ENCODE measurements at regions not wholly inside any gene's neighbourhood (a gene's known extent, or its start where the extent isn't known, plus 50 kb on each side); places are given as distances from the start of the nearest gene placed in this dataset.

DNA sequence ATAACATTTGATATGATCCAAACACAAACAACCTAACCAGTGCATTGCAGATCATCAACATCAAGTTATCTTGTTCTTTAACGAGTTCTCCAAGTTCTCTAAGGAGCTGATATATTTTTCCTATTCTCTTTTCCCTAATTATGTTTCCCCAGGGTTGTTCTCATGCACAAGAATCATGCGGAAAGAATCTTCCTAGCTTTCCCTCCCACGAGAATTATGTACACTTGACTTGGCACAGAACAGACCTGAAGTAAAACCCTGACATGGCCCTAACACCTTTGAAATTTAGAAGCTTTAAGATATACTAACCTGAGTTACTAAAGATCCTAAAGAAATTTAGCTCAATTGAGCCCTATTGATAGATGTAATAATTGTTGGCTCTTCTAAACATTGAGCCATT is 110.7 kb upstream of the FST start:
- DNase-seq (ENCODE audit: low spot score) = no peak
- POLR2A ChIA-PET (ENCODE audit: low non-redundant PET) = no interaction called here

GRCh38 chr5:53373451-53374158 is 106.8 kb upstream of the FST start:
- no peak for TF ChIP-seq CTCF (conservative IDR thresholded peaks at IDR 0.05; ENCODE audit: low read depth)
- H3K27ac ChIP-seq = no peak overlapping the region
- ChIA-PET CTCF (no interaction called here), POLR2A (ENCODE audit: low non-redundant PET) (no interaction called here)
- DNase-seq (ENCODE audit: low spot score) = no peak

More for the DNA sequence above, 110.7 kb upstream of the FST start:
- no peak for TF ChIP-seq CTCF (conservative IDR thresholded peaks at IDR 0.05; ENCODE audit: low read depth)
- no peak overlapping the region for H3K27ac ChIP-seq
- CTCF ChIA-PET = interaction anchor here (0.6 kb wide), 1 partner anchor 170 kb away, joined by 5 read pairs; no protein-coding TSS in a partner anchor

- no peak overlapping the region for H3K27ac ChIP-seq
- POLR2A ChIA-PET (ENCODE audit: low non-redundant PET) = no interaction called here
- CTCF ChIA-PET = no interaction called here
- TF ChIP-seq CTCF (conservative IDR thresholded peaks at IDR 0.05; ENCODE audit: low read depth) = no peak
- DNase-seq (ENCODE audit: low spot score) = no peak
Observed at GRCh38 chr5:53376853-53377252, 103.6 kb upstream of the FST start.

DNA sequence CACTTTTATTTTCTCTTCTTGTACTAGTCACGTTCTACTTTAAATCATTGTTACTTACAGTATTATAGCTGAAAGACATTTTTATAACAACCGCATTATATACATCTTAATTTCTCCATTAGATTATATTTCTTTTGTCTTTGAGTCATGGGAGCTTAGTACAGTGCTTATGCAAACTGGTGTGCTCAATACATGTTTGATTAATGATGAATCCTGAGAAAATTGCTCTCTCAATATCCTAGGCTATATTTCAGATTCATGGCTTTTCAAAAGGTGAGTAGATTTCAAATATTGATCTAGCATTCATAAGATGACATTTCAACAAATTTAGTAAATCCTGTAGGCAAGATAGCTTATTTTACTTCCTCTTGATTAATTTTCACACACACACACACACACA is 102.2 kb upstream of the FST start:
- no peak for TF ChIP-seq CTCF (conservative IDR thresholded peaks at IDR 0.05; ENCODE audit: low read depth)
- DNase-seq (ENCODE audit: low spot score) = no peak
- ChIA-PET CTCF (interaction anchor here (0.6 kb wide), 1 partner anchor 88 kb away, joined by 4 read pairs; no protein-coding TSS in a partner anchor), POLR2A (ENCODE audit: low non-redundant PET) (no interaction called here)
- no peak overlapping the region for H3K27ac ChIP-seq

DNA sequence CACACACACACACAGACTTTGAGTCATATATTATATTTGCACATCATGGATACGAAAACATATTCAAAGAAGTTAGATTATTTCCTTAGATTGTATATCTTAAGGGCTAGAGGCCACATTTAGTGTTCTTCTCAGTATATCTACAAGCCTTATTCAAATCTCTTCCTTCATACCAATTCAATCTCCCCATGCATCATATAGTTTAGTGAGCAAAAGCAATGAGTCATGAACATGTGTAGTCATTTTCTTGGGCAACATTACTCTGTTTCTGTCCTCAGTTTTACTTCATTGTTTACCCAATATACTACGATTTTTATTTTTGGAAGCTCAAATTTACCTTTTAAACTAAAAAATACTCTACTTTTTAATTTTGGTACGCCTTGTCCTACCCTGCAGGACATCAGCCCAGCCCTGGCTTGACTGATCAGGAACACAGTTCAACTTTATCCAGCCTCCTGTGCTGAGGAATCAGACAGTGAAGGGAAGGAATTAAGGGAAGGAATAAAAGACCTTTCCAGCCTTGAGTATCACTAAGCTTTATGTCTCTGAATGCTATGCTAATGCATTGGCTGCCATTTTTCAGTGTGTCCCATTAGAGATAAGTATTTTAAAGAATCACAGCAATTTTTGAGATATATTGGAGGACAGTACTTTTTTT is 101.7 kb upstream of the FST start:
- no peak overlapping the region for H3K27ac ChIP-seq
- ChIA-PET POLR2A (ENCODE audit: low non-redundant PET) (no interaction called here), CTCF (no interaction called here)
- DNase-seq (ENCODE audit: low spot score) = peak; percentile 73
- no peak for TF ChIP-seq CTCF (conservative IDR thresholded peaks at IDR 0.05; ENCODE audit: low read depth)

DNA sequence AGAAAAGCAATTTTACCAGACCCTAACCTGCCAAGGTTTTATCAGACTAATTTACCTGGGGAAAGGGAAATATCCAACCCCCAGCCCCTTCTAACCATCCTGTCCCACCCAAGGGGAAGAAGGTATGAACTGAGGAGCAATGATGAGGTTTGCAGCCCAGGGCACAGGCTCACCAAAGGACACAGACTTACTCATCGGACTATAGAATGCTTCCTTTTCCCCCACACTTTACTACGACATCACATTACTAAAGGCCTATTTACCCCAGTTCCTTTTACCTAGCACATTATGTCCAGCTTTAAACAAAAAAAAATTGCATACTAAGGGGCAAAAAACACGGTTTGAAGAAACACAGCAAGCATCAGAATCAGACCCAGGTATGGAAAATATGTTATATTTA is 94.1 kb upstream of the FST start:
- TF ChIP-seq CTCF (conservative IDR thresholded peaks at IDR 0.05; ENCODE audit: low read depth) = no peak
- ChIA-PET POLR2A (ENCODE audit: low non-redundant PET) (no interaction called here), CTCF (interaction anchor here (0.7 to 0.8 kb wide), 2 partner anchors 438 to 450 kb away, joined by 3 read pairs; no protein-coding TSS in a partner anchor)
- DNase-seq (ENCODE audit: low spot score) = no peak
- H3K27ac ChIP-seq = no peak overlapping the region
